WTC11 (cell line): ENCODE measurements at regions not wholly inside any gene's neighbourhood (a gene's known extent, or its start where the extent isn't known, plus 50 kb on each side); places are given as distances from the start of the nearest gene placed in this dataset.

ENCODE experiments used
- ATAC-seq: fragments of 200-7000 bp; cut with Tn5 transposase; 2 replicates; pipeline ENCODE4 v1.10.0; 2021; ENCODE audit warnings: mild to moderate bottlenecking, moderate library complexity
- CTCF ChIA-PET: fragments of 300-600 bp; sonication (Branson Sonifier 250); formaldehyde crosslinking; loops from one replicate; lab custom pipeline; 2021; ENCODE audit warnings: antibody characterized with exemption; lab: Charles Lee
- POLR2A ChIA-PET: fragments of 350-600 bp; sonication (Branson Sonifier 250); formaldehyde crosslinking; loops from one replicate; lab custom pipeline; 2021; ENCODE audit warnings: antibody characterized with exemption; lab: Charles Lee
- DNase-seq: peaks from one replicate; pipeline ENCODE4 v3.0.0; 2021; ENCODE audit warnings: low spot score
- H3K27ac Mint-ChIP-seq: 2 replicates; pipeline ENCODE4 v1.8.0; 2021; ENCODE audit warnings: mixed read lengths
- H3K27me3 Mint-ChIP-seq: 2 replicates; pipeline ENCODE4 v1.8.0; 2021; ENCODE audit warnings: low read depth, mild to moderate bottlenecking, moderate library complexity, mixed read lengths
- H3K36me3 Mint-ChIP-seq: 2 replicates; pipeline ENCODE4 v1.8.0; 2021; ENCODE audit warnings: mixed read lengths
- H3K4me1 Mint-ChIP-seq: 2 replicates; pipeline ENCODE4 v1.8.0; 2022; ENCODE audit warnings: mixed read lengths
- H3K4me3 Mint-ChIP-seq: 2 replicates; pipeline ENCODE4 v1.8.0; 2021; ENCODE audit warnings: mild to moderate bottlenecking, moderate library complexity, mixed read lengths
- H3K9me3 Mint-ChIP-seq: 2 replicates; pipeline ENCODE4 v1.8.0; 2021; ENCODE audit warnings: mixed read lengths
- AR ChIP-seq: fragments of 250-450 bp; sonication (Bioruptor Pico); IDR thresholded peaks from 2 replicates; pipeline ENCODE4 v1.9.0; 2021; ENCODE audit warnings: mild to moderate bottlenecking
- ATF2 ChIP-seq: sonication (generic); formaldehyde crosslinking; IDR thresholded peaks from 2 replicates; pipeline ENCODE4 v1.8.1; 2022; ENCODE audit warnings: low read depth, missing genetic modification reagents, borderline replicate concordance
- ATF3 ChIP-seq: sonication (generic); formaldehyde crosslinking; conservative IDR thresholded peaks from 2 replicates; pipeline ENCODE4 v1.8.1; 2022; ENCODE audit warnings: mild to moderate bottlenecking, missing genetic modification reagents
- EMX1 ChIP-seq: fragments of 250-450 bp; sonication (Bioruptor Pico); IDR thresholded peaks from 2 replicates; pipeline ENCODE4 v1.8.0; 2021; ENCODE audit warnings: mild to moderate bottlenecking
- GABPB1 ChIP-seq: sonication (generic); formaldehyde crosslinking; IDR thresholded peaks from 2 replicates; pipeline ENCODE4 v1.8.1; 2023; ENCODE audit warnings: mild to moderate bottlenecking, missing genetic modification reagents
- HMGXB4 ChIP-seq: sonication (generic); formaldehyde crosslinking; IDR thresholded peaks from 2 replicates; pipeline ENCODE4 v1.8.1; 2023; ENCODE audit warnings: mild to moderate bottlenecking, moderate library complexity, missing genetic modification reagents
- IRF1 ChIP-seq: sonication (generic); formaldehyde crosslinking; IDR thresholded peaks from 2 replicates; pipeline ENCODE4 v1.8.0; 2023; ENCODE audit warnings: missing genetic modification reagents
- MYBL2 ChIP-seq: sonication (generic); formaldehyde crosslinking; IDR thresholded peaks from 2 replicates; pipeline ENCODE4 v1.8.1; 2023; ENCODE audit warnings: mild to moderate bottlenecking, moderate library complexity, missing genetic modification reagents
- NR1H2 ChIP-seq: sonication (generic); formaldehyde crosslinking; IDR thresholded peaks from 2 replicates; pipeline ENCODE4 v1.9.0; 2021; ENCODE audit warnings: mild to moderate bottlenecking, moderate library complexity, missing genetic modification reagents
- NR2C2 ChIP-seq: sonication (generic); formaldehyde crosslinking; IDR thresholded peaks from 2 replicates; pipeline ENCODE4 v1.8.0; 2022; ENCODE audit warnings: mild to moderate bottlenecking, missing genetic modification reagents
- NR3C1 ChIP-seq: sonication (generic); formaldehyde crosslinking; conservative IDR thresholded peaks from 2 replicates; pipeline ENCODE4 v1.8.1; 2023; ENCODE audit warnings: low read depth, mild to moderate bottlenecking, missing genetic modification reagents
- RELA ChIP-seq: sonication (generic); formaldehyde crosslinking; IDR thresholded peaks from 2 replicates; pipeline ENCODE4 v1.8.1; 2022; ENCODE audit warnings: missing genetic modification reagents, mild to moderate bottlenecking, borderline replicate concordance
- SOX15 ChIP-seq: fragments of 250-450 bp; sonication (Bioruptor Pico); IDR thresholded peaks from 2 replicates; pipeline ENCODE4 v1.9.0; 2021; ENCODE audit warnings: mild to moderate bottlenecking
- SP1 ChIP-seq: sonication (generic); formaldehyde crosslinking; conservative IDR thresholded peaks from 2 replicates; pipeline ENCODE4 v1.8.1; 2022; ENCODE audit warnings: missing genetic modification reagents
- TEAD1 ChIP-seq: sonication (generic); formaldehyde crosslinking; IDR thresholded peaks from 2 replicates; pipeline ENCODE4 v1.8.0; 2022; ENCODE audit warnings: mild to moderate bottlenecking, missing genetic modification reagents
- TP53 ChIP-seq: sonication (generic); formaldehyde crosslinking; IDR thresholded peaks from 2 replicates; pipeline ENCODE4 v1.8.1; 2023; ENCODE audit warnings: mild to moderate bottlenecking, missing genetic modification reagents
- ZBTB43 ChIP-seq: sonication (generic); formaldehyde crosslinking; IDR thresholded peaks from 2 replicates; pipeline ENCODE4 v1.8.1; 2023; ENCODE audit warnings: mild to moderate bottlenecking, missing genetic modification reagents
- ZNF281 ChIP-seq: sonication (generic); formaldehyde crosslinking; IDR thresholded peaks from 2 replicates; pipeline ENCODE4 v1.8.0; 2023; ENCODE audit warnings: mild to moderate bottlenecking, missing genetic modification reagents
- ZNF396 ChIP-seq: fragments of 250-450 bp; sonication (Bioruptor Pico); IDR thresholded peaks from 2 replicates; pipeline ENCODE4 v1.8.0; 2021; ENCODE audit warnings: mild to moderate bottlenecking, moderate library complexity, borderline replicate concordance
- ZSCAN18 ChIP-seq: fragments of 250-450 bp; sonication (Bioruptor Pico); IDR thresholded peaks from 2 replicates; pipeline ENCODE4 v2.1.2; 2022; ENCODE audit warnings: mild to moderate bottlenecking, moderate library complexity

- no peak for ATAC-seq
- no peaks in the 10 kb centered on the region for H3K9me3 Mint-ChIP-seq
- no peak for DNase-seq
- no peak for TF ChIP-seq NR2C2 (CRISPR knock-in tag)
- TF ChIP-seq MYBL2 (CRISPR knock-in tag), result no peak
- no peak for TF ChIP-seq NR1H2 (CRISPR knock-in tag)
- TF ChIP-seq ATF3, result no peak
- H3K27ac Mint-ChIP-seq, result no peak overlapping the region
- ChIA-PET POLR2A (no interaction called here), CTCF (no interaction called here)
- no peaks in the 10 kb centered on the region for H3K27me3 Mint-ChIP-seq
- no peaks in the 10 kb centered on the region for H3K36me3 Mint-ChIP-seq
- no peak overlapping the region for H3K4me3 Mint-ChIP-seq
- H3K4me1 Mint-ChIP-seq, result peaks cover 23% of the 10 kb centered on the region
Measured at GRCh38 chr2:43078781-43079755, 147.3 kb downstream of the ZFP36L2 start.

- no peak for TF ChIP-seq ZSCAN18 (CRISPR knock-in tag)
- no peak for TF ChIP-seq EMX1 (CRISPR knock-in tag)
- TF ChIP-seq ZNF396 (CRISPR knock-in tag), result no peak
- no peak for TF ChIP-seq GABPB1
- no peak for TF ChIP-seq SOX15
- no peak for TF ChIP-seq HMGXB4
- no peak for TF ChIP-seq AR (CRISPR knock-in tag)
- TF ChIP-seq NR3C1 (CRISPR knock-in tag), result no peak
- no peak for TF ChIP-seq ZNF281 (CRISPR knock-in tag)
- TF ChIP-seq TEAD1 (CRISPR knock-in tag), result no peak
- no peak for TF ChIP-seq MYBL2 (CRISPR knock-in tag)
- TF ChIP-seq ZBTB43 (CRISPR knock-in tag), result no peak
- no peak for TF ChIP-seq IRF1 (CRISPR knock-in tag)
- no peak for TF ChIP-seq RELA (CRISPR knock-in tag)
- no peak for TF ChIP-seq SP1 (CRISPR knock-in tag)
- no peak for TF ChIP-seq ATF2 (CRISPR knock-in tag)
- no peak for TF ChIP-seq TP53 (CRISPR knock-in tag)
Measured at GRCh38 chr2:43078301-43078700, 148.1 kb downstream of the ZFP36L2 start.

More at GRCh38 chr2:43078301-43078700, 148.1 kb downstream of the ZFP36L2 start:
- POLR2A ChIA-PET, result no interaction called here
- Mint-ChIP-seq H3K4me3 (no peak overlapping the region), H3K36me3 (no peaks in the 10 kb centered on the region), H3K4me1 (peaks cover 15% of the 10 kb centered on the region), H3K9me3 (no peaks in the 10 kb centered on the region), H3K27me3 (no peaks in the 10 kb centered on the region), H3K27ac (no peak overlapping the region)
- no peak for DNase-seq
- ATAC-seq, result no peak
- CTCF ChIA-PET, result no interaction called here
